ENCODE measurements at regions not wholly inside any gene's neighbourhood (a gene's known extent, or its start where the extent isn't known, plus 50 kb on each side); places are given as distances from the start of the nearest gene placed in this dataset.
"Not testable (repeated sequence)": the region's sequence is repeated elsewhere in the genome, so short reads cannot be mapped to it uniquely, and the experiment has no call there.

DNA sequence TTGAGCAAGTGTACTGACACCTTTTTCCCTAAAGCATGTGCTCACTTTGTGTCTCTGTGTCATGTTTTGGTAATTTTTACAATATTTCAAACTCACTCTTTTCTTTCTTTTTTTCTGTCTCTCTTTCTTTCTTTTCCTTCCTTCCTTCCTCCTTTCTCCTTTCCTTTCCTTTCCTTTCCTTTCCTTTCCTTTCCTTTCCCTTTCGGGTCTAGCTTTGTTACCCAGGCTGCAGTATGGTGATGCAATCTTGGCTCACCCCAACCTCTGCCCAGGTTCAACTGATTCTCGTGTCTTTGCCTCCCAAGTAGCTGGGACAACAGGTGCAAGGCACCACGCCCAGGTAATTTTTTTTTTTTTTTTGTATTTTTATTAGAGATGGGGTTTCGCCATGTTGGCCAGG, 60.4 kb upstream of the TINAGL1 start:
- intact Hi-C loops (cut with DNase I) = no loop called here
- Histone ChIP-seq H3K27ac (peak overlapping the region in 1 of 2 donors; percentile 88), H3K4me3 (no peak overlapping the region), H3K9me3 (no peaks in the 10 kb centered on the region), H3K27me3 (no peaks in the 10 kb centered on the region), H3K4me1 (ENCODE audit: insufficient read depth) (peaks cover 6% of the 10 kb centered on the region), H3K36me3 (no peaks in the 10 kb centered on the region)
- 93 to 97% (median 94%) methylated on average over 4 of the region's 4 CpGs for WGBS, 3 donors
- TF ChIP-seq POLR2A (IDR thresholded peaks at IDR 0.05) (no peak), EP300 (IDR thresholded peaks at IDR 0.05) (no peak)
- TF ChIP-seq, protein P1, sequence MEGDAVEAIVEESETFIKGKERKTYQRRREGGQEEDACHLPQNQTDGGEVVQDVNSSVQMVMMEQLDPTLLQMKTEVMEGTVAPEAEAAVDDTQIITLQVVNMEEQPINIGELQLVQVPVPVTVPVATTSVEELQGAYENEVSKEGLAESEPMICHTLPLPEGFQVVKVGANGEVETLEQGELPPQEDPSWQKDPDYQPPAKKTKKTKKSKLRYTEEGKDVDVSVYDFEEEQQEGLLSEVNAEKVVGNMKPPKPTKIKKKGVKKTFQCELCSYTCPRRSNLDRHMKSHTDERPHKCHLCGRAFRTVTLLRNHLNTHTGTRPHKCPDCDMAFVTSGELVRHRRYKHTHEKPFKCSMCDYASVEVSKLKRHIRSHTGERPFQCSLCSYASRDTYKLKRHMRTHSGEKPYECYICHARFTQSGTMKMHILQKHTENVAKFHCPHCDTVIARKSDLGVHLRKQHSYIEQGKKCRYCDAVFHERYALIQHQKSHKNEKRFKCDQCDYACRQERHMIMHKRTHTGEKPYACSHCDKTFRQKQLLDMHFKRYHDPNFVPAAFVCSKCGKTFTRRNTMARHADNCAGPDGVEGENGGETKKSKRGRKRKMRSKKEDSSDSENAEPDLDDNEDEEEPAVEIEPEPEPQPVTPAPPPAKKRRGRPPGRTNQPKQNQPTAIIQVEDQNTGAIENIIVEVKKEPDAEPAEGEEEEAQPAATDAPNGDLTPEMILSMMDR (IDR thresholded peaks at IDR 0.05) = no peak
- DNase-seq = no peak

GRCh38 chr1:31517301-31517700, 59.0 kb upstream of the TINAGL1 start:
- intact Hi-C loops (cut with DNase I) = no loop called here
- Histone ChIP-seq H3K4me1 (ENCODE audit: insufficient read depth) (peaks cover 6% of the 10 kb centered on the region), H3K4me3 (no peak overlapping the region), H3K27ac (no peak overlapping the region), H3K27me3 (no peaks in the 10 kb centered on the region), H3K9me3 (no peaks in the 10 kb centered on the region), H3K36me3 (no peaks in the 10 kb centered on the region)
- TF ChIP-seq EP300 (IDR thresholded peaks at IDR 0.05) (no peak), POLR2A (IDR thresholded peaks at IDR 0.05) (no peak)
- TF ChIP-seq, protein P1 (IDR thresholded peaks at IDR 0.05) = no peak
- DNase-seq = no peak
- 73 to 87% (median 83%) methylated on average over 5 of the region's 5 CpGs for WGBS, 3 donors

DNA sequence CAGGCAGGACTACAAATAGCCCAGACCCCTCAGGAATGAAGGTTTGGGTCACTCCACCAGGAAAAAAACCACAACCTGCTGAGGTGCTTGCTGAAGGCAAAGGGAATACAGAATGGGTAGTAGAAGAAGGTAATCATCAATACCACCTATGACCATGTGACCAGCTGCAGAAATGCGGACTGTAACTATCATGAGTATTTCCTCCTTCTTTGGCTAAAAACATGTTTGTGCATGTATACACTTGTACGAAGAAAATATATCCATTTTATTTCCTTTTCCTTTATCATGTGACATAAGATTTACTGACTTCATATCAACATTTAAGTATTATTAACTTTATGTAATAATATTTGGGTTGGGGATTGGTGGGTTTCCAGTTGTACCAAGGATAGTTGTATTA, 58.3 kb upstream of the TINAGL1 start:
- H3K4me1 ChIP-seq (ENCODE audit: insufficient read depth); H3K9me3 ChIP-seq; intact Hi-C loops (cut with DNase I); DNase-seq; H3K36me3 ChIP-seq; H3K4me3 ChIP-seq; H3K27ac ChIP-seq; H3K27me3 ChIP-seq: not testable (repeated sequence)
- WGBS, 3 donors = 89 to 93% (median 93%) methylated on average over 2 of the region's 2 CpGs

DNA sequence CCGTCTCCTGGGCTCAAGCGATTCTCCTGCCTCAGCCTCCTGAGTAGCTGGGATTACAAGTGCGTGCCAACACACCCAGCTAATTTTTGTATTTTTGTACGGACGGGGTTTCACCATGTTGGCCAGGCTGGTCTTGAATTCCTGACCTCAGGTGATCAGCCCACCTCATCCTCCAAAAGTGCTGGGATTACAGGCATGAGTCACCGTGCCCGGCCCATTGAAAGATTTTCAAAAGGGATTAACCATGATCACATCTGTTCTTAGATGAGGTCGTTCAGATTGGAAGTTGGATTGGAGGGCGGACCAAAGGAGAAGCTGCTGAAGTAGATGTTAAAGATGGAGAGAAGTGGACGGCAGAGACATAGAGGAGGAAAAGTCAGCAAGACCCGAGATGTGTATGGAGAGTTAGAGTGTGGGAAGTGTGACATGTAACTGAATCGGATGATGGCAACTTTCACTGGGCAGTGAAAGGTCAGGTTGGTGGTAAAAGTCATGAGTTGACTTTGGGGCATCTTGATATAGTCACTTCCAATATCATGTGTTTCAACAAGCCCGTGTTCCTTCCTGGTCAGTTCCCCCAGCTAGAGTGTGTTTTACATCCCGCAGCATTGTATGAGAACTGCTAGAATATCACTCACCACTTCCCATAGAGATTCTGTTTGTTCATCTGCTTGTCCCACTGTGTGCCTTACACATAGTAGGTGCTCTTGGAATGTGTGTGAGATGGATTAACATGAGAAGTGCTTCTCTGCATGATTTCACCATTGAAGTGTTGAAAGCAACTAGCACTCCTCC, 54.4 kb upstream of the TINAGL1 start:
- Histone ChIP-seq H3K27ac (no peak overlapping the region), H3K4me3 (no peak overlapping the region), H3K4me1 (ENCODE audit: insufficient read depth) (no peaks in the 10 kb centered on the region), H3K27me3 (no peaks in the 10 kb centered on the region), H3K36me3 (no peaks in the 10 kb centered on the region), H3K9me3 (no peaks in the 10 kb centered on the region)
- TF ChIP-seq EP300 (IDR thresholded peaks at IDR 0.05) (no peak), POLR2A (IDR thresholded peaks at IDR 0.05) (no peak)
- TF ChIP-seq, protein P1 (IDR thresholded peaks at IDR 0.05) = no peak
- DNase-seq = no peak
- 78 to 80% (median 79%) methylated on average over 14 of the region's 14 CpGs for WGBS, 3 donors
- intact Hi-C loops (cut with DNase I) = no loop called here

GRCh38 chr1:31522556-31522845, 53.8 kb upstream of the TINAGL1 start:
- Histone ChIP-seq H3K27ac (no peak overlapping the region), H3K4me3 (no peak overlapping the region), H3K27me3 (no peaks in the 10 kb centered on the region), H3K9me3 (no peaks in the 10 kb centered on the region), H3K4me1 (ENCODE audit: insufficient read depth) (no peaks in the 10 kb centered on the region), H3K36me3 (no peaks in the 10 kb centered on the region)
- TF ChIP-seq, protein P1 (IDR thresholded peaks at IDR 0.05) = no peak
- TF ChIP-seq POLR2A (IDR thresholded peaks at IDR 0.05) (no peak), EP300 (IDR thresholded peaks at IDR 0.05) (no peak)
- no peak for DNase-seq
- 32 to 42% (median 36%) methylated on average over 5 of the region's 5 CpGs for WGBS, 3 donors
- intact Hi-C loops (cut with DNase I) = no loop called here

All from ovary (tissue), 7 donors.